HG03378 (cell line): ENCODE measurements at regions not wholly inside any gene's neighbourhood (a gene's known extent, or its start where the extent isn't known, plus 50 kb on each side); places are given as distances from the start of the nearest gene placed in this dataset.
A peak's percentile ranks its signal among the peaks of the same experiment; 100 is the strongest.
"Not testable (repeated sequence)": the region's sequence is repeated elsewhere in the genome, so short reads cannot be mapped to it uniquely, and the experiment has no call there.

Source experiments
- ATAC-seq: cut with Tn5 transposase; IDR thresholded peaks from one replicate; pipeline ENCODE4 v1.9.1; 2021; ENCODE audit warnings: mild to moderate bottlenecking, moderate library complexity; ENCODE audit not compliant: unreplicated experiment

DNA sequence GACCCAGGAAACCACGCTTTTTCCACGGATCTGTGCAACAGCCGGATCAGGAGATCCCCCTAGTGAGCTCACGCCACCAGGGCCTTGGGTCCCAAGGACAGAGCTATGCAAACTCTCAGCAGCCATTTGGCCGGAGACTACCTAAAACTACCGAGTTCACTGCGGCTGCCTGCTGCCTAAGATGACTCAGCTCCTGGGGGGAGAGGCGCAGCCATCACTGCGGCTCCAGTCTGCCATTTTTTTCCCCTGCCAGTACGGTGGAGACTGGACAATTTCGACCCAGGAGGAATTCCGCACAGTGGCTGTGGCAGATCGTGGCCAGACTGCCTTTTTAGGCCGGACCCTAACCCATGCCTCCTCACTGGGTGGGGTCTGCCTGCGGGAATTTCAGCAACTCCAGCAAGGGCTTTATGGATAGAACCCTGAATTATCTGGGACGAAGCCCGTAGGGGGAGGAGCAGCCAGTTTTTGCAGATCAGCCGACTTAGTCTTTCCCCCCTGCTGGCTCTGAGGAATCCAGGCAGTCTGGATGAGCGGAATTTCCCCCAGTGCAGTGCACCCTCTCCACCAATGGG, 424.9 kb upstream of the UBE2E3 start:
- ATAC-seq = no peak

DNA sequence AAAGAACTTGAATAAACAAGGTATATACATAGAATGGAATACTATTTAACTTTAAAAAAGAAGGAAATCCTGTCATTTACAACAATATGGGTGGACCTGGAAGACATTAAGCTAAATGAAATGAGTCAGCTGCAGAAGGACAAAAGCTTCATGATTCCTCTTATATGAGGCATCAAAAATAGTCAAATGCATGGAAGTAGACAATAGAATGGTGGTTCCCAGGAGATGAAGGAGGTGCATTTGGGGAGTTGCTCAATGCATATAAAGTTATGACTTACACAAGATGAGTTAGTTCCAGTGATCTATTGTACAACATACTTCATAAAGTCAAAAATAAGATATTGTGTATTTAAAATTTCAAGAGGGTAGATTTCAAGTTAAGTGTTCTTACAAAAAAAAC, 426.1 kb upstream of the UBE2E3 start:
- ATAC-seq = no peak

DNA sequence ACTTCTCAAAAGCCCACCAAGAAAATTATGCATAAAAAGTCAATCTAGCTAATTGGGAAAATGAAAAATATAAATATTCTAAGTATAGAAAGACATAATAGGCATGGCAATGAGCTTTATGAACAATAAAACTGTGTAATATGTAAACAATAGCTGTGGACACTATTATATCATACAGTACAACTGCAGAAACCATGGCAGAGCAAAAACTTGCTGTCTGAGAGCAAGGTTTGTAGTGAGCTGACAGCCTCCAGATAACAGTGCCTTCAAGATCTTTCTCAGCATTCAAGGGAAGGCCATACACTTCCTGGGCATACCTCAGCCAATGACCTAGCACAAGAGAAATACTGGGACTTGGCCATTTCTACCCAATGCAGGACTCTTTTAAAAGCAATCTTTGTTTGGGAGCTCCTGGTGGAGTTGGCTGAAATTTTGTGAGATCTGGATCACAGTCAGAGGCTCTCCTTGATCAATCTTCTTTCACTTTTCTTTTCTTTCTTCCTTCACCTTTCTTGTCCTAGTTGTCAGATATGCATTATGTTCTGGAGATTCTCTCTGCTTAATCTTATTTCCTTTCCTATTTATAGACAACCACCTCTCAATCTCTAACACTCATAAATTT, 427.2 kb upstream of the UBE2E3 start:
- no peak for ATAC-seq

DNA sequence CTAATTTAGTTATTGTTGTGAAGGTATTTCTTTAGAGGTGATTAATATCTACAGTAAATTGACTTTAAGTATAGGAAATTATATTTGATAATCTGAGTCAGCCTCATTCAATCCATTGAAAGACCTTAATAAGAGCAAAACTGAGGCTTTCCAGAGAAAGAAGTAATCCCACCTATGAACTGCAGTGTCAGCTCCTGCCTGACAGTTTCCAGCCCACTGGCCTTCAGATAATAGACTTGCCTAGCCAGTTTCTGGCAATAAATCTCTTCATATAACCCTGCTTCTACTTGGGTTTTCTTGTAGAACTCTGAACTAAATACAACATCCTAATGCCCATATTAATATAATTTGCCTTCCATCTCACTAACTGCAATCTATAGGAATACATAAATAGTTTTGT, 437.9 kb upstream of the UBE2E3 start:
- ATAC-seq = no peak

DNA sequence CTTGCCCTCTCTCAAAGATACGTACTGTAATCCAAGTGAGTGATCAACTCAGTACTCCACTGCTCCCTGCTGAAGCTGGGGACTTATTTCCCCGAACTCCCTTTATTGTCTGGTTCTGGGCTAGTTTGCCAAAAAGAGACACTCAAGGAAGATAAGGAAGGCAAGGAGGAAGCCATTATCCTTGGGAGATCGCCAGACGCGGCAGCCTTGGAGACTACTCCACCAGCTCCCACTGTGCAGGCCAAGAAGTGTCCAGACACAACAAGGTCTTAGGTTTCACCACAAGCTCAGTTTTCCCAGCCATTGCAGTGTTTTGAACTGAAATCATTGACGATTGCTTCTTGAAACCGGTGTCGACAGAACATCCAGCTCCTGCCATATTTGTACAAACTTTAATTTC, 439.6 kb upstream of the UBE2E3 start:
- ATAC-seq = no peak

DNA sequence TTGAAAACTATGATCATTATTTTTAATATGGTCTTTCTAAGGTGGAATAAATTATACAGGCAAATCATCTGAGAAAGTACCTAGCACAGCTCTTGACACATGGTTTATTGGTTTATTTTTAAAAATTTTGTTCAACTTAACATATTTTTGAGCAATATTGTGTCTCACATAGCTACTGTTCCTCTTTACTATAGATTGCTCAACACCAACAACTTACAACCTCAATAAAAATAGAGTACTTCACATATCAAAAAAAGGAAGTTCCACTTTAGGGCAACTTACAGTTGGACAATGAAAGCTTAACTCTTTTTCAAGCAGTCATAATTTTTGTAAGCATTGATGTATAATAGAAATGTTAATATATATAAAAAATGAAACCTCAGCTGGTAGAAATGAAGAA, 440.9 kb upstream of the UBE2E3 start:
- ATAC-seq = no peak

DNA sequence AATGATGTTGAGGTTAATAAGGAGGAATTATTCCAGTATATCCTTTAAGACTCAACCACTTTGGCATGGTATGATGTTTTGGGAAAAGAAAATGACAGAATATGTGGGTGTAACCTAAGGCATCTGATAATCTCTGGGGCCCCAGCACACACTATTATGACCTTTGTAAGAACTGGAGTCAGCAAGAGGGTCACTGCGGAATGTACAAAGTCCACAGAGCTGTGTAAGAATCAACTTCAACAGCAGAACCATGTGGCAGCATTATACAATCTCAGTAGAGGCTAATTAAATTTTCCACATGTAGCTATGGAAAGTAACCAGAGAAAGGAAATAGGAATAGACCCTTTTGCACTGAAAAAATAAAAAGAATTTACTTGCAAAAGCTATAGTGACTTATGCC, 445.1 kb upstream of the UBE2E3 start:
- ATAC-seq = no peak

DNA sequence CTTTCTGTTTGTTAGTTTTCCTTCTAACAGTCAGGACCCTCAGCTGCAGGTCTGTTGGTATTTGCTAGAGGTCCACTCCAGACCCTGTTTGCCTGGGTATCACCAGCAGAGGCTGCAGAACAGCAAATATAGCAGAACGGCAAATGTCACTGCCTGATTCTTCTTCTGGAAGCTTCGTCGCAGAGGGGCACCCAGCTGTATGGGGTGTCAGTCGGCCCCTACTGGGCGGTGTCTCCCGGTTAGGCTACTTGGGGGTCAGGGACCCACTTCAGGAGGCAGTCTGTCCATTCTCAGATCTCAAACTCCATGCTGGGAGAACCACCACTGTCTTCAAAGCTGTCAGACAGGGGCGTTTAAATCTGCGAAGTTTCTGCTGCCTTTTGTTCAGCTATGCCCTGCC, 448.6 kb upstream of the UBE2E3 start:
- ATAC-seq = not testable (repeated sequence)

DNA sequence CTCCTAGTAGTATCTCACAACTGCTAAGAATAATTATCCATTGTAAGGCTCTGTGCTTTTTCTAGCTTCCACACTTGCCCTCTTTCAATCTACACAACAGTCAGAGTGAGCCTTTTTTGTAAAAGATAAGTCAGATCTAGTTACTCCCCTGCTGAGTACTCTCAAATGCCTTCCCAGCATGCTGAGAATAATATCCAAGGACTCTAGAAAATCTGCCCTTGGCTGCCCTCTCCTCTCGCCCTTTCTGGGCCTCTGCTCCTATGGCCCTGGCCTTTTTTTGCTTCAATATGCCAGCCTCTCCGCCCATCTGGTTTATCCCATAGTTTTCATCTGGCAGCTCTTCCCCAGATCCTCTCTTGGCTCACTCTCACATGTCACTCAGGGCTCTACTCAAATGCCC, 455.9 kb upstream of the UBE2E3 start:
- no peak for ATAC-seq

DNA sequence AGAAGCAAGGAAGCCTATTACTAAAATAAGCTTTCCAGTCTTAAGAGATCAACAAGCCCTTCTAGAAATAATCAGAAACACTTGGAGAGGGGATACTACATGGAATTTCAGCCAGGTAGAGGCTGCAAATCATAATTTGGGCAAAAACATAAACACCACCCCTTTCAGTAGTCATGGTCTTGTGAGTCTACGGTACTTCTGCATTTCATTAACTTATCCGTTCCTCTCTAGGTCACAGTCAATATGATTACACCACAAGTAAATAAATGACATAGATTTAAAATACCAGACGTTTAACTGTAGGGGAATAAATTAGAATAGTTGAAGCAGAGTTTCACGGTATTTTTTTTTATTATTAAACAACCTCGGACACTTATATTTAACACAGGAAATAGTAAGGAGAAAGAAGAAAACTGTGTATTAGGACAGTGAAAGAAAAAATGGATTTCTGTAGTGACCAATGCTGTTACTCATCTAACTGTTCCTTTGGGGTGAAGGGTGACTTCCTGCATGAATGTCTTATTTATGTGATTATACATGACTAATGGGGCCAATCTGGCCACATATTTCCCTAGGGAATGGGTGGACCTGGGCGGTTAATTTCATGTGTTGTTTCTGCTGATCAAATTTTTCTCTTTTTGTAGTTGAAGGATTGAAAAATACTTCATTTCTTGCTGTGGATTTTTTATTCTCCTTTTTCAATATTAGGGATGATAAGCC, 456.6 kb upstream of the UBE2E3 start:
- no peak for ATAC-seq

DNA sequence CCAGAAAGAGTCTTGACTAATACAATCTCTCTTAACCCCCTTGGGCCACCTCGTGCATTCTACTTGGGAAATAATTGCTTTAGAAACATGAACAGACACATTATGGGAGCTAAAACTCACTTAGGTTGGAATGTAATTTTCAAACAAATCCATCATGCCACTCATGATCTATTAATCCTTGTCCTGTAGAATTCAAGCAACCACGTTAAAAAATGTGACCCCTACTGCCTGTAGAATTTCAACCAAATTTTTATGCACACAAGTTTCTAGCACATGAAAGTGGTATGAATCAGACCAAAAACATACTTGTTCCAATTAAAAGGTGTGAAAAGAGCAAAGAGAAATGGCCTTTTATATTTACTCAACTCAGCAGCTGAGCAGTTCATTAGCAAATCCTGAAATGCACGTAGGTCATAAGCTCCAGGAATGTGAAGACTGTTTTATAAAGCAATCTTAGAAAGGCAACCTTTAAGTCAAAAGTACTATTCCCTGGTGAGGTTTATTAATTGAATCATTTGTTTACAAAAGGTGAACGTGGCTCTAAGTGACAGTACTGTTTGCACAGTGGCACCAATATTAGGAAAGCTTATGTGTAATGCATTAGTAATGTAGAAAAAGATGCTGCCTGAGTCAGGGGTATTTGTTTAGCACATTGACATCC, 459.4 kb upstream of the UBE2E3 start:
- no peak for ATAC-seq

DNA sequence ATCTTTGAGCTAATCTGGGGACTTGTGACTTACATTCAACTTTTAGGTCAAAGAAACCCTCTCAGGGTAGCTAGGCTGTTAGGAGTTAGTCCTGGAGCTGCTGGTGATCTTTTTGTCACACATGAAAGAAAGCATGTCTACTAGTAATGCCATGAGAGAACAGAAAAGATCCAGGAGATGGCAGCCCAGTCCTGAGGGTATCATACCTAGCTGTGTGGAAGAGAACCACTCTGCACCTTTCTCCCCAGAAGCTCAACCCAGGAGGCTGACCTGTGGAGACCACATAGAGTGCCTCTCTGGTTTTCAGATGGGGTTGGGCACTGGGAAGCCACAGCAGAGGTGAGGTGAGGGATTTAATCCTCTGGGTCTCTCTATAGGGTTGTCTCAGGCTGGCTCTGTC, 460.2 kb upstream of the UBE2E3 start:
- no peak for ATAC-seq

DNA sequence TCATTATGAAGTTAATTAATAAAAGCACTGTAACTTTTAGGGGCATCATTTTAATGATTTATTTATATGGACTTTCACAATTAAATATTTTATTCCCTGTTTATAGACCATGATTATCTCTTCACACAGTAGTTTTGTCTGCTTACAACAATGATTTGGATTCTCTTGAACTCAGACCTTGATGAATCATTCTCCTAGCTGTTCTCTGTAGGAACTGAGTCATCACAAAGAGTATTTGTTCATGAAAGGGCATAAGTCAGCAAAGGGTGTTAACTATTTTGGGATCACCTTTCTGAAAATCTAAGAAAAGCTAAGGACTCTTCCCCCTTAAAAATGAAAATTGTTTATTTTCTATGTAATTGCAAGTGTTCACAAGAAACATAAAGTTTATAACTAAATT, 461.1 kb upstream of the UBE2E3 start:
- no peak for ATAC-seq

DNA sequence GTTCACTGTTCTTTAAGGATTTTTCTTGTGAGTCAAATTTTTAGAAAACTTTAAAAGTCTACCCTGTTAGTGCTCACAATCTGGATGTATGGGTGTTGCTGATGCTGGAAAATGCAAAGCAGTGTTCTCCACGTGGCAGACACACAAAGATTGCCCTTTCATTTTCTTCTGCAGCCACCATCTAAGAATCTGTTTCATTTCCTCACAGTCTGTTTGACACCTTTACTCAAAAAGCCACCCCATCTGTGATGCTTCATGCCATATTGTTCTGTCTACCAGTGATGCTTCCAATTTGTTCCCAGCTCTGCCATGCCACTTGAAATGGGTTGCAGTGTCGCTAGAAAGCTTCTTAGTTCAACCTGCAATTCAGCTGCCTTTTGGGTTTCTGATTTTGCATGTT, 464.2 kb upstream of the UBE2E3 start:
- peak; percentile 65 for ATAC-seq

DNA sequence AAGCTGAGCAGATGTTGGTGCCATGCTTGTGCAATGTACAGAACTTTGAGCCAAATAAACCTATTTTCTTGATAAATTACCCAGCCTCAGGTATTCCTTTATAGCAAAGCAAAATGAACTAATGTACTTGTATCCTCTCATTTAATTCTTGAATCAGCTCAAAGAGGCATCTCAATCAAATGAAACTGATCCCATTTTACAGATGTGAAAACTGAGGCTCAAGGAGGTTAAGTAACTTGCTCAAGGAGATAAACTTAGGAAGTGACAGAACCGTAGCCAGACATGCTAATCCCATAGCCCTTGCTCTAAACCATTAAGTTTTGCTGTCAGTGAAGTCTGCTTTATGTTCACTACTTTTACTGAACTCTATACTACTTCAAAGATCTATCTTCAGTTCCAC, 467.0 kb upstream of the UBE2E3 start:
- no peak for ATAC-seq

DNA sequence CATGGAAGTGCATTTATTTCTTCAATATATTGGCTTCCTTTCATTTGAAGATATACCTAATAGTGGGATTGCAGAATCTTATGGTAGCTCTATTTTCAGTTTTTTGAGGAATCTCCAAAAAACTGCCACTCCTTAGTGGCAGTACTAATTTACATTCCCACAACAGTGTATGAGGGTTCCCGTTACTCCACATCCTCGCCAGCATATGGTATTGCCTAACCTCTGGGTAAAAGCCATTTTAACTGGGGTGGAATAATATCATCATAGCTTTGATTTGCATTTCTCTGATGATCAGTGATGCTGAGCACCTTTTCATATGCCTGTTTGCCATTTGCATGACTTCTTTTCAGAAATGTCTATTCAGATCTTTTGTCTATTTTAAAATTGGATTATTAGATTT, 471.9 kb upstream of the UBE2E3 start:
- ATAC-seq = no peak

DNA sequence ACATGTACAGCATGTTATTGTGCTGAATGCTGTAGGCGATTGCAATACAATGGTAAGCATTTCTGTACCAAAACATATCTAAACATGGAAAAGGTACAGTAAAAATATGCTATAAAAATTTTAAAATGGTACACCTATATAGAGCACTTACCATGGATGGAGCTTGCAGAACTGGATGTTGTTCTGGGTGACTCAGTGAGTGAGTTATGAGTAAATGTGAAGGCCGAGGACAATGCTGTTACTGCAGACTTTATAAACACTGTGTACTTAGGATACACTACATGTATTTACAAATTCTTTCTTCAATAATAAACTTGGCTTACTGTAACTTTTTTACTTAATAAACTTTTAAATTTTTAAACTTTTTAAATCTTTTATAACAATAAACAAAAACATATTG, 473.4 kb upstream of the UBE2E3 start:
- ATAC-seq = no peak

DNA sequence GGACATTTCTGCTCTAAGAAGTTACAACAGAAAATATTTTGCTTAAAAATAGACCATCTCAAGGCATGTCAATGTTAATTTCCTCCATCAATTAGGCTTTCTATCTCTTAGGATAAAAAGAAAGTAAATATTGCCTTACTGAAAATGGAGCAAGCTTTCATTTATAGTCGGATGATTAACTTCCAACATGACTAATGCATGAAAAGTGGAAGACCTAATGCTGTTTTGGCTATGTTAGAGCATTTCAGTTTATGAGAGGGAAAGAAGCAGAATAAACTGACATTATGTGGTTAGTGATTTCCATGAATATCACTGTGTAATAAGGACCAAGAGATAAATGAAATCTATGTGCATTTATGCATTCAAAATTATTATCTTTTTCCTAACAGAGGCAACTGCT, 475.2 kb upstream of the UBE2E3 start:
- no peak for ATAC-seq

DNA sequence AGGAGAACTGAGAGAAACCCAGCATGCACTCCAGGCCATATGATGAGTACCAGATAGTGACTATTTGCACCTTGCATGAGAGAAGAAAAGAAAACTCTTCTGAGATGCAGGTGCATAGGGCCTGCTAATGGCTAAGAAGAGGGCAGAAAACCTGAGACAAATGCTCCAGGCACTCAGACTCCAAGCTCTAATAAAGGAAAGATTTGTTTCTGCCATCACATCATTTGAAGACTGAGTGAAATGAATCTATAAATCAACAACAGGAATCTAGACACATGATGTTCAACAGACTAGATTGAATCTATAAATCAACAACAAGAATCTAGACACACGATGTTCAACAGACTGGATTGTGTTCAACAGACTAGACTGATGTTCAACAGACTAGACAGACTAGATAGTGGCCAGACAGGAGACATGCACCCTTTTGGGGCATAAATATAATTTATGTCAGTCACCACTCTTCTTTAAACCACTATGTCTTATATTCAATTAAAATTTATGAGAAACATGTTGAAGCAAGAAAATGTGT, 482.7 kb upstream of the UBE2E3 start:
- ATAC-seq = no peak

DNA sequence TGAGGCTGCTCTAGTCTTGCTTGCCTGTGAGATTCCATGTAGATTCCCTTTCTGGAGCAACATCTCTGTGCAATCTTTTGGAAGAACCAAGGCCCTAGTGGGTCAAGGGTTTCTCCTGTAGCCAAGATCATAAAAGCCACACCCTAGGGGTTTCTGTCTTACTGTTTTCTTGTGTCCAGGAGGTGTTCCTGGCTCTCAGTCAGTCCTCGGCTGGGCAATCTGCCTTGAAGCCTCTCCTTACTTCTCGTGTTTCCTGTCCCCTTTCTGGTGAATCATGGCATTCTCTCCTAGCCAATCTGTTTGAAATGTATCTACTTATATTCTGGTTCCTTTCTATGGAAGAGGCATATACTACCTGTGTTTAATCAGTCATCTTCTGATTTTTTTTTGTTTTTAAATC, 484.8 kb upstream of the UBE2E3 start:
- no peak for ATAC-seq

DNA sequence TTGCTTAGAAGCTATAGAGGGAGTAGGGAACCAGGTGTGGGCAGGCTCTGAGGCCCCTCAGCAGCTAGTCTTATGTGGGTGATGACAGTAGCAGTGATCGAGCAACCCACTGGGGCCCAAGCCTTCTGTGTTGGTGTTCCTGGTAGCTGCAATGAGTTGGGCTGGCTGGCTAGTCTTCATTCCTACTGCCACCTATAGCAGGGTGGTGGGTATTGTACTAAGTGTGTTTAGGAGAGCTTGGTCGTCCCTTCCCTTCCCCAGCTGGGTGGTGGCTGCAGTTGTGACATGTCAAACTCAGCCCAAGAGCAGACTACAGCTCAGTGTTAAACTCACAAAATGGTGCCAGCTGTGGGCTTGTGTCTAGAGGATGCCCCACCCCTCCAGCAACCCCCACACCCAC, 486.1 kb upstream of the UBE2E3 start:
- no peak for ATAC-seq

DNA sequence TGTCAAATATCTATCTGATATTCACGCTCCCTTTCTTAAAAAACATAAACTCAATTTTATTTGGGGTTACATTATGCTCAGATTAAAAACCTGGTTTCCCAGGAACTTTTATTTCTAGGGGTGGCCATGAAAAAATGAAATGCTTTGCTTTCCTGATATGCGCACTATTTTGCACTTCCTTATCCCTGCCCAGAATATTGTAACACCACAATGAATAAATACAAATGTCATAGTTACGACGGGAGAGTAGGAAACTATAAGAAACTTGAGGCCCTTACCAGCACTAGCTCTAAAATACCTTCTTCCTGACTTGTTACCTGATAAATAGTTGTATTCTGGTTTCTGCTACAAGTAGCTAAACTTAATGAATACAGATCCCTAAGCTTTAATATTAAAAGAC, 475.6 kb upstream of the CWC22 start:
- no peak for ATAC-seq
